ENCODE measurements at regions not wholly inside any gene's neighbourhood (a gene's known extent, or its start where the extent isn't known, plus 50 kb on each side); places are given as distances from the start of the nearest gene placed in this dataset.

- TF ChIP-seq, protein P1, sequence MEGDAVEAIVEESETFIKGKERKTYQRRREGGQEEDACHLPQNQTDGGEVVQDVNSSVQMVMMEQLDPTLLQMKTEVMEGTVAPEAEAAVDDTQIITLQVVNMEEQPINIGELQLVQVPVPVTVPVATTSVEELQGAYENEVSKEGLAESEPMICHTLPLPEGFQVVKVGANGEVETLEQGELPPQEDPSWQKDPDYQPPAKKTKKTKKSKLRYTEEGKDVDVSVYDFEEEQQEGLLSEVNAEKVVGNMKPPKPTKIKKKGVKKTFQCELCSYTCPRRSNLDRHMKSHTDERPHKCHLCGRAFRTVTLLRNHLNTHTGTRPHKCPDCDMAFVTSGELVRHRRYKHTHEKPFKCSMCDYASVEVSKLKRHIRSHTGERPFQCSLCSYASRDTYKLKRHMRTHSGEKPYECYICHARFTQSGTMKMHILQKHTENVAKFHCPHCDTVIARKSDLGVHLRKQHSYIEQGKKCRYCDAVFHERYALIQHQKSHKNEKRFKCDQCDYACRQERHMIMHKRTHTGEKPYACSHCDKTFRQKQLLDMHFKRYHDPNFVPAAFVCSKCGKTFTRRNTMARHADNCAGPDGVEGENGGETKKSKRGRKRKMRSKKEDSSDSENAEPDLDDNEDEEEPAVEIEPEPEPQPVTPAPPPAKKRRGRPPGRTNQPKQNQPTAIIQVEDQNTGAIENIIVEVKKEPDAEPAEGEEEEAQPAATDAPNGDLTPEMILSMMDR (IDR thresholded peaks at IDR 0.05; ENCODE audit: insufficient read depth, low read length, poor library complexity, severe bottlenecking) = no peak
- H3K36me3 ChIP-seq (ENCODE audit: control insufficient read depth, insufficient read depth, low read length) = no peaks in the 10 kb centered on the region
- no peak overlapping the region for H3K4me3 ChIP-seq (ENCODE audit: low read depth, low read length)
- peaks cover 16% of the 10 kb centered on the region for H3K27me3 ChIP-seq (ENCODE audit: control insufficient read depth, insufficient read depth, low read length)
- DNase-seq (ENCODE audit: low read depth) = no peak
These were observed 132.9 kb upstream of the TNRC6C start for GRCh38 chr17:77825621-77826020.

DNA sequence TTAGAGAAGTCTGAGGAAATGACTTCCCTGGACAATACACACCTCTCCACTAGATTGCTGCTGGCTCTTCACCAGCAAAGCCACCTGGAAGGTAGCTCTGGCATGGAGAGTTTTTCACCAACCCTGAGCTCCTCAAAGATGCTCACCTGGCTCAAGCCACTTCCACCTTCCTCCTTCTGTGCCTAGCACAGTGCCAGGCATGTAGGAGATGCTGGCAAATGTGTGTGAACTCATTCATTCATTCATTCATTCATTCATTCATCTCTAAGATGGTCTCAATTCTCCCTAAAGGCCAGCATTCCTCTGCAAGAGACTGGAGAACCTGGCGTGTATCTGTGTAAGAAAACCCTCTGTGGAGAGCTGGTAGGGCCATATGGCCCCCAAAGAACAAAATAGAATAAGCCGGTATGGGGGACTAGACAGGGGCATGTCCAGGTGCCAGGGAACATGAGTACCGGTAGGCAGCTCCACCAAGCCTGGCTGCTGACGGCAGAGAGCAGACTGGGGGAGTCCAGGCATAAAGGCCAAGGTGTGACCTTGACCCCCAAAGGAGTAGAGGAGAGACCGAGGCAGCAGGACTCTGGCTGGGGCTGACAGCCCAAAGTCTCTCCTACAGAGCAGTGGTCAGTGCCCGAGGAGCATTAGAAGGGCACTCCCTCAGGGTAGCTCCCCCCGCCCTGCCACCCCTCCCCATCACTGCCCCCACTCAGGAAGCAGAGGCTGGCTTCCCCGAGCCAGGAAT is 132.2 kb upstream of the TNRC6C start:
- TF ChIP-seq, protein P1 (IDR thresholded peaks at IDR 0.05; ENCODE audit: insufficient read depth, low read length, poor library complexity, severe bottlenecking) = no peak
- Histone ChIP-seq H3K36me3 (ENCODE audit: control insufficient read depth, insufficient read depth, low read length) (no peaks in the 10 kb centered on the region), H3K4me3 (ENCODE audit: low read depth, low read length) (no peak overlapping the region), H3K27me3 (ENCODE audit: control insufficient read depth, insufficient read depth, low read length) (peaks cover 16% of the 10 kb centered on the region)
- DNase-seq (ENCODE audit: low read depth) = no peak

- peaks cover 16% of the 10 kb centered on the region for H3K27me3 ChIP-seq (ENCODE audit: control insufficient read depth, insufficient read depth, low read length)
- TF ChIP-seq, protein P1 (IDR thresholded peaks at IDR 0.05; ENCODE audit: insufficient read depth, low read length, poor library complexity, severe bottlenecking) = no peak
- no peaks in the 10 kb centered on the region for H3K36me3 ChIP-seq (ENCODE audit: control insufficient read depth, insufficient read depth, low read length)
- DNase-seq (ENCODE audit: low read depth) = no peak
- no peak overlapping the region for H3K4me3 ChIP-seq (ENCODE audit: low read depth, low read length)
These were observed 131.5 kb upstream of the TNRC6C start for GRCh38 chr17:77827039-77827438.

DNA sequence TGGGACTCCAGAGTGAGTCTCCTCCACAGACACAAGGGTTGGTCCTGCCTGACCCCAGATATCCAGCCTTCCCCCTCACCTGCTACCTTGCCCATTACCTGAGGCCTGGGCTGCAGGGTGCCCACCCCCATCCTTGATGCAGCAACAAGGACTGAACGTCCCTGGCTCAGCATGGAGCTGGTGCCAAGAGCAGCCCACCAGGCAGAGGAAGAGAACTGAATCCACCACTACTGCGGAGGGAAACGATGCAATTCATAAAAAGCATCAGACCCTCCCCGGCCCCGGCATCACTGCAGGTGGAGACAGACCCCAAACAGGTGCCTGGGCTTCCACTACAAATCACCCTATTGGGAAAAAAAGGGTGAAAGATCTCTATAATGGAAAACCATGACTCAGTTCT is 131.0 kb upstream of the TNRC6C start:
- TF ChIP-seq, protein P1 (IDR thresholded peaks at IDR 0.05; ENCODE audit: insufficient read depth, low read length, poor library complexity, severe bottlenecking) = no peak
- Histone ChIP-seq H3K36me3 (ENCODE audit: control insufficient read depth, insufficient read depth, low read length) (no peaks in the 10 kb centered on the region), H3K4me3 (ENCODE audit: low read depth, low read length) (no peak overlapping the region), H3K27me3 (ENCODE audit: control insufficient read depth, insufficient read depth, low read length) (peaks cover 16% of the 10 kb centered on the region)
- DNase-seq (ENCODE audit: low read depth) = no peak

GRCh38 chr17:77828749-77829539 is 129.6 kb upstream of the TNRC6C start:
- Histone ChIP-seq H3K27me3 (ENCODE audit: control insufficient read depth, insufficient read depth, low read length) (peaks cover 16% of the 10 kb centered on the region), H3K36me3 (ENCODE audit: control insufficient read depth, insufficient read depth, low read length) (no peaks in the 10 kb centered on the region), H3K4me3 (ENCODE audit: low read depth, low read length) (no peak overlapping the region)
- DNase-seq (ENCODE audit: low read depth) = no peak
- TF ChIP-seq, protein P1 (IDR thresholded peaks at IDR 0.05; ENCODE audit: insufficient read depth, low read length, poor library complexity, severe bottlenecking) = no peak
